GM21723 (cell line): ENCODE measurements at regions not wholly inside any gene's neighbourhood (a gene's known extent, or its start where the extent isn't known, plus 50 kb on each side); places are given as distances from the start of the nearest gene placed in this dataset.

Experiments
- ATAC-seq: cut with Tn5 transposase; IDR thresholded peaks from one replicate; pipeline ENCODE4 v1.9.1; 2021; ENCODE audit warnings: mild to moderate bottlenecking, moderate library complexity; ENCODE audit not compliant: unreplicated experiment

GRCh38 chr7:46559194-46559832 lies 638.2 kb upstream of the IGFBP3 start:
- ATAC-seq, result no peak

- ATAC-seq, result no peak
Measured at GRCh38 chr7:46558482-46559193, 637.6 kb upstream of the IGFBP3 start.

GRCh38 chr7:46557781-46558180 lies 636.7 kb upstream of the IGFBP3 start:
- no peak for ATAC-seq

GRCh38 chr7:46557295-46557711 lies 636.2 kb upstream of the IGFBP3 start:
- no peak for ATAC-seq

GRCh38 chr7:46554688-46555422 lies 633.8 kb upstream of the IGFBP3 start:
- ATAC-seq, result no peak

GRCh38 chr7:46551603-46552002 lies 630.5 kb upstream of the IGFBP3 start:
- no peak for ATAC-seq

- no peak for ATAC-seq
Measured at GRCh38 chr7:46550864-46551263, 629.8 kb upstream of the IGFBP3 start.

- ATAC-seq, result no peak
Measured at GRCh38 chr7:46549892-46550639, 629.0 kb upstream of the IGFBP3 start.

- ATAC-seq, result no peak
Measured at GRCh38 chr7:46549347-46549746, 628.3 kb upstream of the IGFBP3 start.

- no peak for ATAC-seq
Measured at GRCh38 chr7:46547044-46547443, 626.0 kb upstream of the IGFBP3 start.

- no peak for ATAC-seq
Measured at GRCh38 chr7:46545790-46546189, 624.7 kb upstream of the IGFBP3 start.

- no peak for ATAC-seq
Measured at GRCh38 chr7:46544396-46545008, 623.4 kb upstream of the IGFBP3 start.

- no peak for ATAC-seq
Measured at GRCh38 chr7:46542076-46542475, 621.0 kb upstream of the IGFBP3 start.

- no peak for ATAC-seq
Measured at GRCh38 chr7:46539892-46540483, 618.9 kb upstream of the IGFBP3 start.

GRCh38 chr7:46537191-46537905 lies 616.3 kb upstream of the IGFBP3 start:
- no peak for ATAC-seq

- no peak for ATAC-seq
Measured at GRCh38 chr7:46534664-46535588, 613.9 kb upstream of the IGFBP3 start.

- no peak for ATAC-seq
Measured at GRCh38 chr7:46533946-46534345, 612.9 kb upstream of the IGFBP3 start.

- ATAC-seq, result no peak
Measured at GRCh38 chr7:46532571-46532970, 611.5 kb upstream of the IGFBP3 start.
